HepG2 (cell line): ENCODE measurements at regions not wholly inside any gene's neighbourhood (a gene's known extent, or its start where the extent isn't known, plus 50 kb on each side); places are given as distances from the start of the nearest gene placed in this dataset.

Experiments used
- ATAC-seq: fragments of 200-7000 bp; cut with Tn5 transposase; 3 replicates; pipeline ENCODE4 v1.9.1; 2020; ENCODE audit warnings: mild to moderate bottlenecking, moderate library complexity
- BruUV-seq: library from RNA; stranded (reverse); fragments of 400-500 nt; replicated peaks from 2 replicates; lab custom pipeline; 2021; lab: Mats Ljungman, UMichigan
- CTCF ChIA-PET: fragments of 300-600 bp; formaldehyde crosslinking; extraction: SDS; loops from one replicate; lab custom pipeline; 2021; ENCODE audit warnings: low total read pairs, inconsistent platforms, low intra/inter-chr PET ratio; lab: Yijun Ruan, JAX
- POLR2A ChIA-PET: fragments of 350-600 bp; sonication (Branson Sonifier 250); formaldehyde crosslinking; loops from one replicate; lab custom pipeline; 2020; ENCODE audit warnings: antibody characterized with exemption, inconsistent platforms; lab: Yijun Ruan, JAX
- DNase-seq: peaks from one replicate; pipeline ENCODE4 v3.0.0-alpha.2; 2015; ENCODE audit warnings: low spot score
- FAIRE-seq: peaks from 3 replicates; lab custom pipeline; 2011; peaks lifted over from hg19 to GRCh38; lab: Jason Lieb, UNC
- H2AFZ ChIP-seq: one replicate; pipeline ENCODE4 v1.6.1; 2011; ENCODE audit warnings: low read length, inconsistent platforms
- H3K27ac ChIP-seq: fragments of 300-600 bp; 3 replicates; pipeline ENCODE4 v1.8.0; 2011; ENCODE audit warnings: mixed run types, mild to moderate bottlenecking, mixed read lengths, low read length, inconsistent platforms; ENCODE audit not compliant: insufficient read depth; ENCODE audit errors: extremely low read length
- H3K27me3 ChIP-seq, 2 experiments: fragments of 200-600 bp in 1 of 2; 2 replicates in 1 of 2; 3 replicates in 1 of 2; pipeline versions ENCODE4 v1.6.0 to v1.8.0; 2011; ENCODE audit warnings: low read length in 2 of 2, mild to moderate bottlenecking in 2 of 2, moderate library complexity in 2 of 2, inconsistent platforms in 1 of 2; ENCODE audit not compliant: insufficient read depth in 2 of 2, control insufficient read depth in 1 of 2
- H3K36me3 ChIP-seq, 2 experiments: fragments of 200-600 bp in 1 of 2; replicated peaks in 1 of 2; 2 replicates in 1 of 2; 3 replicates in 1 of 2; pipeline versions ENCODE4 v1.5.1 to v1.8.0; 2011; ENCODE audit warnings: low read length in 2 of 2, inconsistent platforms in 1 of 2; ENCODE audit not compliant: insufficient read depth in 2 of 2, control insufficient read depth in 1 of 2
- H3K4me1 ChIP-seq: 2 replicates; pipeline ENCODE4 v1.5.1; 2012; ENCODE audit warnings: low read length, inconsistent platforms; ENCODE audit not compliant: insufficient read depth
- H3K4me2 ChIP-seq: 2 replicates; pipeline ENCODE4 v1.6.0; 2011; ENCODE audit warnings: low read depth, low read length, inconsistent platforms
- H3K4me3 ChIP-seq, 3 experiments: fragments of 200-600 bp in 1 of 3; sonication (generic), shearing (Covaris generic) in 1 of 3; replicated peaks in 1 of 3; 2 replicates each; pipeline ENCODE4 v1.5.1; 2011 to 2016; ENCODE audit warnings: low read length in 3 of 3, inconsistent platforms in 2 of 3, low read depth in 2 of 3, mild to moderate bottlenecking in 2 of 3, control low read depth in 1 of 3, mixed read lengths in 1 of 3; ENCODE audit not compliant: insufficient read depth in 1 of 3
- H3K79me2 ChIP-seq: one replicate; pipeline ENCODE4 v1.6.1; 2011; ENCODE audit warnings: low read length, inconsistent platforms; ENCODE audit not compliant: insufficient read depth
- H3K9ac ChIP-seq: 2 replicates; pipeline ENCODE4 v1.6.0; 2011; ENCODE audit warnings: mild to moderate bottlenecking, low read depth, low read length, inconsistent platforms; ENCODE audit not compliant: insufficient read depth
- H3K9me3 ChIP-seq: 2 replicates; pipeline ENCODE4 v1.5.1; 2012; ENCODE audit warnings: mild to moderate bottlenecking, low read length
- H4K20me1 ChIP-seq: 2 replicates; pipeline ENCODE4 v1.6.0; 2011; ENCODE audit warnings: inconsistent platforms, mild to moderate bottlenecking, low read length, moderate library complexity; ENCODE audit not compliant: insufficient read depth
- ATM ChIP-seq: fragments of 450-650 bp; IDR thresholded peaks from 2 replicates; pipeline ENCODE4 v1.7.1; 2017; ENCODE audit warnings: mild to moderate bottlenecking, borderline replicate concordance
- DMAP1 ChIP-seq: IDR thresholded peaks from 2 replicates; pipeline ENCODE4 v1.6.1; 2016
- ETV5 ChIP-seq: IDR thresholded peaks from 2 replicates; pipeline ENCODE4 v1.6.1; 2018; ENCODE audit warnings: missing biosample characterization, missing genetic modification reagents, inconsistent platforms, borderline replicate concordance
- GPN1 ChIP-seq: sonication (generic); formaldehyde crosslinking; IDR thresholded peaks from 2 replicates; pipeline ENCODE4 v1.5.1; 2020; ENCODE audit warnings: missing genetic modification reagents, borderline replicate concordance
- HNRNPLL ChIP-seq: fragments of 200-400 bp; formaldehyde crosslinking; IDR thresholded peaks from 2 replicates; pipeline ENCODE4 v1.6.1; 2017; ENCODE audit warnings: mild to moderate bottlenecking, low read depth, low read length; ENCODE audit not compliant: poor library complexity, severe bottlenecking
- JARID2 ChIP-seq: sonication (generic); formaldehyde crosslinking; IDR thresholded peaks from 2 replicates; pipeline ENCODE4 v1.8.1; 2023; ENCODE audit warnings: missing genetic modification reagents, inconsistent platforms; ENCODE audit not compliant: insufficient replicate concordance
- JDP2 ChIP-seq: sonication (generic); formaldehyde crosslinking; IDR thresholded peaks from 2 replicates; pipeline ENCODE4 v1.8.1; 2022; ENCODE audit warnings: missing genetic modification reagents, borderline replicate concordance
- MAX ChIP-seq: IDR thresholded peaks from 2 replicates; pipeline ENCODE4 v1.6.1; 2012; ENCODE audit warnings: inconsistent platforms
- MEIS2 ChIP-seq: sonication (generic); formaldehyde crosslinking; IDR thresholded peaks from 2 replicates; pipeline ENCODE4 v1.9.0; 2021; ENCODE audit warnings: mild to moderate bottlenecking, missing genetic modification reagents
- MNT ChIP-seq: fragments of 450-650 bp; IDR thresholded peaks from 2 replicates; pipeline ENCODE4 v1.6.1; 2016
- MXD4 ChIP-seq: IDR thresholded peaks from 2 replicates; pipeline ENCODE4 v1.6.1; 2016; ENCODE audit warnings: mild to moderate bottlenecking, missing biosample characterization, missing genetic modification reagents
- RAD21 ChIP-seq: fragments of 450-650 bp; formaldehyde crosslinking; IDR thresholded peaks from 2 replicates; pipeline ENCODE4 v1.5.0; 2020; ENCODE audit warnings: mild to moderate bottlenecking
- RCOR2 ChIP-seq: IDR thresholded peaks from 2 replicates; pipeline ENCODE4 v1.6.1; 2016; ENCODE audit warnings: missing biosample characterization, missing genetic modification reagents
- THYN1 ChIP-seq: sonication (generic); formaldehyde crosslinking; IDR thresholded peaks from 2 replicates; pipeline ENCODE4 v1.8.1; 2023; ENCODE audit warnings: low read depth, mild to moderate bottlenecking, moderate library complexity, missing genetic modification reagents, borderline replicate concordance
- TRIM22 ChIP-seq: fragments of 450-650 bp; IDR thresholded peaks from 2 replicates; pipeline ENCODE4 v1.6.1; 2017
- ZFP1 ChIP-seq: IDR thresholded peaks from 2 replicates; pipeline ENCODE4 v1.6.1; 2016
- ZFP62 ChIP-seq: sonication (generic); formaldehyde crosslinking; IDR thresholded peaks from 2 replicates; pipeline ENCODE4 v1.4.0; 2020; ENCODE audit warnings: missing genetic modification reagents
- ZFP91 ChIP-seq: sonication (generic); formaldehyde crosslinking; IDR thresholded peaks from 2 replicates; pipeline ENCODE4 v1.9.0; 2022; ENCODE audit warnings: missing genetic modification reagents, mild to moderate bottlenecking, borderline replicate concordance
- ZNF124 ChIP-seq: sonication (generic); formaldehyde crosslinking; IDR thresholded peaks from 2 replicates; pipeline ENCODE4 v1.4.0; 2020; ENCODE audit warnings: missing genetic modification reagents
- ZNF234 ChIP-seq: sonication (generic); formaldehyde crosslinking; conservative IDR thresholded peaks from 2 replicates; pipeline ENCODE4 v1.5.1; 2020; ENCODE audit warnings: mild to moderate bottlenecking, missing genetic modification reagents
- ZNF362 ChIP-seq: sonication (generic); formaldehyde crosslinking; IDR thresholded peaks from 2 replicates; pipeline ENCODE4 v1.4.0; 2020; ENCODE audit warnings: missing genetic modification reagents, mild to moderate bottlenecking, borderline replicate concordance
- ZNF501 ChIP-seq: sonication (generic); formaldehyde crosslinking; IDR thresholded peaks from 2 replicates; pipeline ENCODE4 v1.5.1; 2020; ENCODE audit warnings: mild to moderate bottlenecking, moderate library complexity, missing genetic modification reagents
- WGBS: methylation state at CpG from one replicate; pipeline ENCODE4 v1.1.6; 2017; ENCODE audit warnings: low lambda C conversion rate; 5-methylcytosine and 5-hydroxymethylcytosine counted together
- in situ Hi-C: cut with HindIII; loops from 2 replicates; pipeline ENCODE4 v1.10.0; 2017; ENCODE audit warnings: low pct_unique_long_range_greater_than_20kb; ENCODE audit not compliant: extremely low pct_ligation_motif_present
- intact Hi-C: fragments of 100-400 bp; cut with micrococcal nuclease; formaldehyde crosslinking; loops from one replicate; pipeline ENCODE4 v1.10.0; 2022; ENCODE audit not compliant: unreplicated experiment

- CTCF ChIA-PET = interaction anchor here (1.7 to 2.4 kb wide), 2 partner anchors 35 to 142 kb away, joined by 5 to 8 read pairs; no protein-coding TSS in a partner anchor
- DNase-seq (peak; percentile 43), ATAC-seq (peak; percentile 77), FAIRE-seq (peak; percentile 50)
- Histone ChIP-seq H3K4me3 (no peak overlapping the region), H3K79me2 (no peaks in the 10 kb centered on the region), H3K4me2 (no peak overlapping the region), H3K9me3 (peaks cover 39% of the 10 kb centered on the region), H4K20me1 (no peaks in the 10 kb centered on the region), H2AFZ (no peak overlapping the region), H3K27ac (no peak overlapping the region), H3K36me3 (no peaks in the 10 kb centered on the region), H3K4me1 (no peaks in the 10 kb centered on the region), H3K27me3 (no peaks in the 10 kb centered on the region), H3K9ac (no peak overlapping the region)
- no TSS peak for BruUV-seq
- intact Hi-C loops = loop anchor here (2.0 to 10.0 kb wide), 2 partner anchors 142 to 630 kb away; no protein-coding TSS in a partner anchor
- in situ Hi-C loops = loop anchor here (25.0 kb wide), 2 partner anchors 143 to 443 kb away; no protein-coding TSS in a partner anchor
- 3% methylated on average over 3 of the region's 3 CpGs for WGBS
- POLR2A ChIA-PET = no interaction called here
- TF ChIP-seq MEIS2 (no peak), ZNF362 (no peak), ZNF234 (CRISPR knock-in tag) (no peak), ZFP1 (CRISPR knock-in tag) (no peak), RAD21 (CRISPR knock-in tag) (peak; percentile 62), RCOR2 (no peak), MAX (0 out of 2 replicates have a peak, but pooled peaks have one; percentile 21), ZNF124 (CRISPR knock-in tag) (no peak), HNRNPLL (no peak), THYN1 (CRISPR knock-in tag) (no peak), ZFP91 (CRISPR knock-in tag) (no peak), TRIM22 (no peak), MXD4 (CRISPR knock-in tag) (0 out of 2 replicates have a peak, but pooled peaks have one; percentile 17), ETV5 (no peak), ZFP62 (CRISPR knock-in tag) (no peak), MNT (peak; percentile 91), ATM (no peak), GPN1 (CRISPR knock-in tag) (no peak), JARID2 (no peak), ZNF501 (CRISPR knock-in tag) (no peak), DMAP1 (CRISPR knock-in tag) (no peak), JDP2 (CRISPR knock-in tag) (no peak)
Observed at GRCh38 chr2:31694444-31694843, 113.7 kb upstream of the SRD5A2 start.
